Uterus (tissue), 3 donors: ENCODE measurements at regions not wholly inside any gene's neighbourhood (a gene's known extent, or its start where the extent isn't known, plus 50 kb on each side); places are given as distances from the start of the nearest gene placed in this dataset.

Source experiments
- DNase-seq, 2 donors: peaks; one replicate each; pipeline ENCODE4 v3.0.0-alpha.2; 2019 to 2020
- H3K27ac ChIP-seq, 2 donors: fragments of 200-600 bp; sonication (generic); 1 replicate in 1 of 2; 2 replicates in 1 of 2; pipeline ENCODE4 v1.5.1; 2016 to 2018
- H3K27me3 ChIP-seq, 2 donors: fragments of 200-600 bp; sonication (generic); one replicate each; pipeline ENCODE4 v1.5.1; 2018 to 2019; ENCODE audit warnings: control low read depth in 1 of 2
- H3K36me3 ChIP-seq, 2 donors: fragments of 200-600 bp; sonication (generic); one replicate each; pipeline ENCODE4 v1.5.1; 2019; ENCODE audit warnings: control low read depth in 1 of 2
- H3K4me1 ChIP-seq, 2 donors: fragments of 200-600 bp; sonication (generic); one replicate each; pipeline ENCODE4 v1.5.1; 2018 to 2019; ENCODE audit warnings: control low read depth in 1 of 2
- H3K4me3 ChIP-seq, 2 donors: fragments of 200-600 bp; sonication (generic); 1 replicate in 1 of 2; 2 replicates in 1 of 2; pipeline ENCODE4 v1.5.1; 2018 to 2019; ENCODE audit warnings: mild to moderate bottlenecking in 1 of 2
- H3K9me3 ChIP-seq, 2 donors: fragments of 200-600 bp; sonication (generic); one replicate each; pipeline ENCODE4 v1.5.1; 2019; ENCODE audit warnings: control low read depth in 1 of 2
- CTCF ChIP-seq, 4 experiments: fragments of 200-600 bp in 2 of 4; fragments of 450-650 bp in 2 of 4; sonication (generic) in 2 of 4; IDR thresholded peaks; one replicate each; pipeline ENCODE4 v1.5.1; 2016 to 2019; ENCODE audit warnings: antibody characterized with exemption in 4 of 4, mild to moderate bottlenecking in 2 of 4, moderate library complexity in 1 of 4
- POLR2A ChIP-seq, 2 donors: fragments of 450-650 bp; IDR thresholded peaks; one replicate each; pipeline ENCODE4 v1.6.1; 2016; ENCODE audit warnings: antibody characterized with exemption in 2 of 2, mild to moderate bottlenecking in 1 of 2, moderate library complexity in 1 of 2
- intact Hi-C: fragments of 100-400 bp; cut with DNase I; formaldehyde crosslinking; loops from one replicate; pipeline ENCODE4 v1.15.1; 2023; ENCODE audit warnings: low total_unique reads
- donor health status: DM: yes; HTN: yes; CAD: no.

GRCh38 chr20:50372770-50373088 is 137.5 kb upstream of the PTPN1 start:
- TF ChIP-seq POLR2A (IDR thresholded peaks at IDR 0.05), result no peak
- TF ChIP-seq CTCF (IDR thresholded peaks at IDR 0.05), result no peak
- no peaks in the 10 kb centered on the region for H3K27me3 ChIP-seq
- H3K36me3 ChIP-seq, result no peaks in the 10 kb centered on the region
- DNase-seq, result peak in 1 of 2 donors; percentile 42
- no peak overlapping the region for H3K27ac ChIP-seq
- no peaks in the 10 kb centered on the region for H3K4me1 ChIP-seq
- intact Hi-C loops, result no loop called here
- no peak overlapping the region for H3K4me3 ChIP-seq
- no peaks in the 10 kb centered on the region for H3K9me3 ChIP-seq

GRCh38 chr20:50373674-50374286 is 136.4 kb upstream of the PTPN1 start:
- Histone ChIP-seq H3K36me3 (no peaks in the 10 kb centered on the region), H3K27me3 (no peaks in the 10 kb centered on the region), H3K4me3 (no peak overlapping the region), H3K27ac (no peak overlapping the region), H3K9me3 (no peaks in the 10 kb centered on the region), H3K4me1 (no peaks in the 10 kb centered on the region)
- intact Hi-C loops, result no loop called here
- TF ChIP-seq POLR2A (IDR thresholded peaks at IDR 0.05), result no peak
- TF ChIP-seq CTCF (IDR thresholded peaks at IDR 0.05), result no peak
- no peak for DNase-seq

- TF ChIP-seq CTCF (IDR thresholded peaks at IDR 0.05) (no peak), POLR2A (IDR thresholded peaks at IDR 0.05) (no peak)
- no peak for DNase-seq
Measured at GRCh38 chr20:50374541-50375078, 135.6 kb upstream of the PTPN1 start.

GRCh38 chr20:50376179-50376887 is 133.8 kb upstream of the PTPN1 start:
- no peak overlapping the region for H3K4me3 ChIP-seq
- no peaks in the 10 kb centered on the region for H3K36me3 ChIP-seq
- DNase-seq, result no peak
- no peaks in the 10 kb centered on the region for H3K27me3 ChIP-seq
- peaks cover 6 to 10% of the 10 kb centered on the region in 2 donors for H3K4me1 ChIP-seq
- no peak overlapping the region for H3K27ac ChIP-seq
- H3K9me3 ChIP-seq, result no peaks in the 10 kb centered on the region
- intact Hi-C loops, result no loop called here
- TF ChIP-seq POLR2A (IDR thresholded peaks at IDR 0.05) (no peak), CTCF (IDR thresholded peaks at IDR 0.05) (no peak)

More at GRCh38 chr20:50374541-50375078, 135.6 kb upstream of the PTPN1 start:
- no peaks in the 10 kb centered on the region for H3K27me3 ChIP-seq
- H3K36me3 ChIP-seq, result no peaks in the 10 kb centered on the region
- intact Hi-C loops, result no loop called here
- H3K4me1 ChIP-seq, result no peaks in the 10 kb centered on the region
- H3K4me3 ChIP-seq, result no peak overlapping the region
- H3K9me3 ChIP-seq, result no peaks in the 10 kb centered on the region
- H3K27ac ChIP-seq, result no peak overlapping the region

GRCh38 chr20:50376888-50377459 is 133.2 kb upstream of the PTPN1 start:
- intact Hi-C loops, result no loop called here

More at GRCh38 chr20:50376888-50377459, 133.2 kb upstream of the PTPN1 start:
- Histone ChIP-seq H3K27me3 (no peaks in the 10 kb centered on the region), H3K9me3 (no peaks in the 10 kb centered on the region), H3K27ac (no peak overlapping the region), H3K36me3 (no peaks in the 10 kb centered on the region), H3K4me1 (peaks cover 6 to 10% of the 10 kb centered on the region in 2 donors), H3K4me3 (no peak overlapping the region)
- DNase-seq, result no peak
- TF ChIP-seq CTCF (IDR thresholded peaks at IDR 0.05) (no peak), POLR2A (IDR thresholded peaks at IDR 0.05) (no peak)
